ENCODE measurements at regions not wholly inside any gene's neighbourhood (a gene's known extent, or its start where the extent isn't known, plus 50 kb on each side); places are given as distances from the start of the nearest gene placed in this dataset.

DNA sequence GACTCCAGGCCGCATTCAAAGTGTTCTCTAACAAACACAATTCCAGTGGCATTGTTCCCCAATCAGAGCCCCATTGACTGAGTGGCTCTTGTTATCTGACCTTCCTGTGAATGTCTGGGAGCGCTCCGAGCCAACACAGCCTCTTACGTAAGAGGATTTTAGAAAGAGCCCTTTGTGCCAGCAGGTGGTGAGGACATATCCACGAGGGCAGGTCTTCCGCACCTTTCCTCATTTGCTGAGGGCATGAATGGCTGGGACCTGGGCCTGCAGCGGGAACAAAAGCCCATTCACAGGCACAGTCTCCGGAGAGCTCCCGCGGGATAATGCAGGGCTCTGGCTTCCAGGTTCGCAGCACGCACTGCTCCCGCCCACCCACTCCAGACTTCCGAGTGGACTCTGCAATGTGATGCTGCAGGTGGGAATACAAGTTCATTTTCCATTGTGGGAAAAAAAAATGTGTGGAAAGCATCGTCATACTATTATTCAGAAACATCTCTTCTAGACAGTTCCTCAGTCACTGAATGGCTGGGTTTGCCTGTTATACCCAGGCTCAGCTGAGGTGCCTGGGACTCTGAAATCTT, 295.0 kb upstream of the IGFBP3 start:
- Histone ChIP-seq H3K9me1 (ENCODE audit: insufficient read depth, low read length) (0 out of 2 replicates have a peak, but pooled peaks cover 3% of the 10 kb centered on the region), H2BK15ac (ENCODE audit: low read depth, low read length) (no peak overlapping the region), H2BK120ac (ENCODE audit: low read depth, low read length) (no peak overlapping the region), H3K4me2 (ENCODE audit: low read depth, low read length) (no peak overlapping the region), H2BK20ac (ENCODE audit: low read depth, low read length) (no peak overlapping the region), H3K9ac (ENCODE audit: low read depth, low read length) (no peak overlapping the region), H3K79me1 (ENCODE audit: low read depth in 1 of 2, low read length in 2 of 2) (no peaks in the 10 kb centered on the region), H4K8ac (ENCODE audit: low read depth in 2 of 2, low read length in 2 of 2) (no peak overlapping the region), H3K9me3 (ENCODE audit: control insufficient read depth, insufficient read depth, low read length) (no peaks in the 10 kb centered on the region), H3K4ac (ENCODE audit: low read depth, low read length) (no peak overlapping the region), H4K91ac (ENCODE audit: insufficient read depth, low read depth, low read length) (no peak overlapping the region), H3K18ac (ENCODE audit: low read depth, low read length) (no peak overlapping the region), H3K56ac (ENCODE audit: extremely low read depth, insufficient read depth, low read length) (no peak overlapping the region), H2BK5ac (ENCODE audit: low read depth, low read length, poor library complexity, severe bottlenecking) (no peak overlapping the region), H2AK5ac (ENCODE audit: low read depth, low read length) (no peak overlapping the region; the same call in 1 of the 2 replicates), H2AFZ (replicated peaks; ENCODE audit: low read length, poor library complexity) (no peak overlapping the region), H3K4me1 (ENCODE audit: control insufficient read depth, insufficient read depth, low read length) (no peaks in the 10 kb centered on the region), H3K27ac (ENCODE audit: insufficient read depth, low read length) (no peak overlapping the region), H3K4me3 (ENCODE audit: insufficient read depth, low read depth, low read length) (no peak overlapping the region), H3K36me3 (ENCODE audit: control insufficient read depth, insufficient read depth, low read length) (no peaks in the 10 kb centered on the region), H4K5ac (ENCODE audit: low read depth, low read length) (no peak overlapping the region), H3K14ac (replicated peaks; ENCODE audit: low read depth, low read length) (no peak overlapping the region), H4K20me1 (ENCODE audit: insufficient read depth, low read length) (no peaks in the 10 kb centered on the region), H3K27me3 (ENCODE audit: control insufficient read depth, insufficient read depth, low read length) (peaks cover 2% of the 10 kb centered on the region; the same call in 1 of the 2 replicates), H2AK9ac (replicated peaks; ENCODE audit: low read depth, low read length, poor library complexity) (peak overlapping the region; percentile 89), H3K23ac (ENCODE audit: low read depth, low read length) (no peak overlapping the region)
- ATAC-seq (ENCODE audit: low read depth) (no peak), DNase-seq (no peak)
- POLR2A ChIA-PET (ENCODE audit: unreplicated experiment), result no interaction called here
- dilution Hi-C loops (cut with HindIII; ENCODE audit: low sequenced_read_pairs, unreplicated experiment), result no loop called here
- in situ Hi-C loops (cut with MboI; ENCODE audit: low sequenced_read_pairs), result no loop called here
- WGBS, 2 experiments (ENCODE audit: extremely low coverage in 2 of 2, insufficient read length in 1 of 2), result 84% methylated on average over 9 of the region's 15 CpGs; no CpG with 5 or more reads in 1 of the 2 experiments
- CTCF ChIA-PET, result no interaction called here
- intact Hi-C loops (cut with micrococcal nuclease), result no loop called here
- BruUV-seq (replicated peaks), result no TSS peak
- no peak for TF ChIP-seq MAFK (IDR thresholded peaks at IDR 0.05; ENCODE audit: low read depth, low read length)
- TF ChIP-seq, protein P1, sequence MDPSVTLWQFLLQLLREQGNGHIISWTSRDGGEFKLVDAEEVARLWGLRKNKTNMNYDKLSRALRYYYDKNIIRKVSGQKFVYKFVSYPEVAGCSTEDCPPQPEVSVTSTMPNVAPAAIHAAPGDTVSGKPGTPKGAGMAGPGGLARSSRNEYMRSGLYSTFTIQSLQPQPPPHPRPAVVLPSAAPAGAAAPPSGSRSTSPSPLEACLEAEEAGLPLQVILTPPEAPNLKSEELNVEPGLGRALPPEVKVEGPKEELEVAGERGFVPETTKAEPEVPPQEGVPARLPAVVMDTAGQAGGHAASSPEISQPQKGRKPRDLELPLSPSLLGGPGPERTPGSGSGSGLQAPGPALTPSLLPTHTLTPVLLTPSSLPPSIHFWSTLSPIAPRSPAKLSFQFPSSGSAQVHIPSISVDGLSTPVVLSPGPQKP (IDR thresholded peaks at IDR 0.05; ENCODE audit: borderline replicate concordance, low read depth, low read length), result no peak

Measured in IMR-90 (cell line).